ENCODE measurements at regions not wholly inside any gene's neighbourhood (a gene's known extent, or its start where the extent isn't known, plus 50 kb on each side); places are given as distances from the start of the nearest gene placed in this dataset.

GRCh38 chr6:91428296-91428695, 841.4 kb upstream of the MAP3K7 start:
- DNase-seq (ENCODE audit: low read depth in 2 of 2) = peak in 1 of 2 experiments; percentile 4

DNA sequence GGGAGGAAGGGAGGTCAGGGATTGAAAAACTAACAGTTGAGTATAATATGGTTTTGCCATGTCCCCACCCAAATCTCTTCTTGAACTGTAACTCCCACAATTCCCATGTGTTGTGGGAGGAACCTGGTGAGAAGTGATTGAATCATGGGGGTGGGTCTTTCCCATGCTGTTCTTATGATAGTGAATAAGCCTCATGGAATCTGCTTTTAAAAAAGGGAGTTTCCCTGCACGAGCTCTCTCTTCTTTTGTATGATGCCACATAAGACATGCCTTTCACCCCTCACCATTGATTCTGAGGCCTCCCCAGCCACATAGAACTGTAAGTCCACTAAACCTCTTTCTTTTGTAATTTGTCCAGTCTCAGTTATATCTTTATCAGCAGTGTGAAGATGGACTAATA, 833.4 kb upstream of the MAP3K7 start:
- DNase-seq (ENCODE audit: low read depth in 2 of 2) = no peak

- no peak for DNase-seq (ENCODE audit: low read depth in 2 of 2)
Measured at GRCh38 chr6:91415031-91415605, 828.2 kb upstream of the MAP3K7 start.

DNA sequence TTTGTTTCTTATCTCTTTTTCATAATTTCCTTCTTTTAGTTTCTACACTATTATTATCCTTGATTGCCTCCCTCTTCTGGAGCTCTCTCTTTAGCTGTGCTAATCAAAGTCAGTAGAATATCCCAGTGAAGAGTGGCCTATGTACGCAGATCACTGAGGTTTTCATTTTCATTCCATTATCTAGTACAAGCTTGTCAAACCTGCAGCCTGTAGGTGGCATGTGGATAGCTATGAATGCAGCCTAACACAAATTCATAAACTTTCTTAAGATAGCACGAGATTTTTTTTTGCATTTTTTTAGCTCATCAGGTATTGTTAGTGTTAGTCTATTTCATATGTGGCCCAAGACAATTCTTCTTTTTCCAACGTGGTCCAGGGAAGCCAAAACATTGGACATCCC, 825.7 kb upstream of the MAP3K7 start:
- no peak for DNase-seq (ENCODE audit: low read depth in 2 of 2)

GRCh38 chr6:91407706-91408105, 820.8 kb upstream of the MAP3K7 start:
- no peak for DNase-seq (ENCODE audit: low read depth in 2 of 2)

GRCh38 chr6:91392951-91393350, 806.1 kb upstream of the MAP3K7 start:
- DNase-seq (ENCODE audit: low read depth in 2 of 2) = no peak

DNA sequence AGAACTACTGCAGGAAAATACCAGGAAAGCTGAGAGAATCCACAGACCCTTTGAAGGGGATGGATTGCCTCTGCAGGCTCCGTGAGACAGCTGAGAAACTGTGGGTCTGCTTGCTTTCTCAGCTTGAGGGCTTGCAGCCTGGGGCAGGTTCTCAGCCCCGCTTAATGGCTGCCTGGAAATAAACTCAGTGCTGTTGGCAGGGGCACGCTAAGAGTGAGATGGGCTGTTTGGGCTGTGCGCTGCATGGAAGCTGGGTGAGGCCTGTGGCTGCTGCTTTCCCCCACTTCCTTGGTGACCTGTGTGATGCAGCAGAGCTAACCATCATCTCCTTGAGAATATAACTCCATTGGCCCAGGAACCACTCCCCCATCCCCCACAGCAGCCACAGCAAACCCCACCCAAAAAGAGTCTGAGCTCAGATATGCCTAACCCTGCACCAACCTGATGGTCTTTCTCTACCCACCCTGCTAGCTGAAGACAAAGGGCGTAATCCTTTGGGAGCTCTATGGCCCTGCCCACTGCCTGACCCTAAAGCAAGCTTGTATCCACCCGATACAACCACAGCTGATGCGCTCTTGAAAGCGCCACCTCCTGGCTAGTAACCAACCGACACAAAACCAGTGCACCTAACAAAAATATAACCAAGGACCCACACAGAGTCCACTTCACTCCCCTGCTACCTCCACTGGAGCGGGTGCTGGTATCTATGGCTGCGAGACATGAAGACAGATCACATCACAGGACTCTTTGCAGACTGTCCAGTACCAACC, 800.6 kb upstream of the MAP3K7 start:
- DNase-seq (ENCODE audit: low read depth in 2 of 2) = no peak

DNA sequence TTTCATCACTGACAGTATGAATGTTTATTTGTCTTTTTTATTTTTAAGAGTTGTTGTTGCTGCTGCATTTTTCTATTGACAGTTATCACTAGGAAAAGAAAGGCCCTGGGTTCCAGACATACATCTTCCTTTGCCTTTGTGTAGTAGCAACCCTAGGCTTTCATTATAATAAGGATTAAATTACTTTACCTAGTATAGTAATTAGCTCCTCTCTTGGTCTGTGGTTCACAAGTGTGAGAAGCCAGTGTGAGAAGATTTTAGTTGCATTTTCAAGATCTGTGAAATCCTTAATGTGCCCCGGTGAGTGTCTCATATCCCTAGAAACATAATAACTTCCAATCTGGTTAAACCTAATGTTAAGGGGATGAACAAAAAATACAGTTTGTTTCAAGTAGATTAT, 799.3 kb upstream of the MAP3K7 start:
- DNase-seq (ENCODE audit: low read depth in 2 of 2) = no peak

DNA sequence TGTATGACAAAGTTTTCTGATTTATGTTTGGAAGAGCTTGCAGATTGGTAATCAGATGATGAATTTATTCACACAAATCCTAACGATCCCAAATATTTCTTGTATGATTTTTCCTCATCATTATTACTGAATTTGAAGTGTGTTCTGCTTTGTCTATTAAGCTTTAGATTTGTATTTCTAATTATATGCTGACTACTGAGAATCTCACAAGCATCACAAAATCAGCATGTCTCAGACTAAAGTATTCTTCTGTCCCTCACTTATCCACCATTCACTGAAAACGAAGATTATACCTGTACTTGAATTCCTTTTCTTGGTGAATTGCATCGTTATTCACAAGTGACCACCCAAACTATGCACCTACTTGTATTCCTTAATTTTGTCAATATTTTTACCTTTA, 796.3 kb upstream of the MAP3K7 start:
- no peak for DNase-seq (ENCODE audit: low read depth in 2 of 2)

GRCh38 chr6:91376686-91377085, 789.8 kb upstream of the MAP3K7 start:
- DNase-seq (ENCODE audit: low read depth in 2 of 2) = no peak

DNA sequence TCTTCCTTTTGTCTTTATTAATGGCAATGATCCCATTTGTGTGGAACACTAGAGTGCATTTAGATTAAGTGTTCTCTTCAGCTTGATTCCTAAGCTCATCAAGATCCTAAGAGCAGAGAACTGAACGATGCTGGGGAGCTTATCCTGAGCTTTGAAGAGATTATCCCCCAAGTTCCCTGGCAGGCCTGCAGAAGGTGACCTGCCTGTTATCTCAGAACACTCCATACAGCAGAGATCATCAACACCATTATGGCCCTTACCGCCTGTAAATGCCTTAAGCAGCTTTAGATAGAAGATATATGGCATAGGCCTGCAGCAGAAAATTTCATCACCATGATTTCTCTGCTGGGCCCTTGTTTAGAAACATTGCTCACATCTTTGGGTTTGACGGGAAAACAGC, 779.9 kb upstream of the MAP3K7 start:
- no peak for DNase-seq (ENCODE audit: low read depth in 2 of 2)

GRCh38 chr6:91358986-91359385, 772.1 kb upstream of the MAP3K7 start:
- DNase-seq (ENCODE audit: low read depth in 2 of 2) = no peak

DNA sequence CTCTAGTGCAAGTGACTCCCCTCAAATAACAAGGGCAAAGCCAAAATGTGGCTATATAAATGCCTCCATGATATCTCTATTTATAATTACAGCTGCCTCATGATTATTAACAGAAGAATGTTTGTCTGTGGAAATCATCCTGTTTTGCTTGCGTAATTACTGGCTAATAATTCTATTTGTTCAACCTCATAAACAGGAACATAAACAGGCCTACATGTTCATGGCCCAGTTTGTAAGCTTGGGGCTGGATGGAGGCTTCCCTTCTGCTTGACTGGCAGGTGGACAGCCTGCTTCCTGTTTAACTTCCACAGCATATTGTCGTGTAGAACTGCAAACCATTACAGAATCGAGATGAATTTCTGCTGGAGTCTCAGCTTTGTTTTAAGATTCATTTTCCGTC, 766.0 kb upstream of the MAP3K7 start:
- DNase-seq (ENCODE audit: low read depth in 2 of 2) = no peak

- DNase-seq (ENCODE audit: low read depth in 2 of 2) = no peak
Measured at GRCh38 chr6:91352321-91352720, 765.4 kb upstream of the MAP3K7 start.

GRCh38 chr6:91350146-91350908, 763.5 kb upstream of the MAP3K7 start:
- no peak for DNase-seq (ENCODE audit: low read depth in 2 of 2)

DNA sequence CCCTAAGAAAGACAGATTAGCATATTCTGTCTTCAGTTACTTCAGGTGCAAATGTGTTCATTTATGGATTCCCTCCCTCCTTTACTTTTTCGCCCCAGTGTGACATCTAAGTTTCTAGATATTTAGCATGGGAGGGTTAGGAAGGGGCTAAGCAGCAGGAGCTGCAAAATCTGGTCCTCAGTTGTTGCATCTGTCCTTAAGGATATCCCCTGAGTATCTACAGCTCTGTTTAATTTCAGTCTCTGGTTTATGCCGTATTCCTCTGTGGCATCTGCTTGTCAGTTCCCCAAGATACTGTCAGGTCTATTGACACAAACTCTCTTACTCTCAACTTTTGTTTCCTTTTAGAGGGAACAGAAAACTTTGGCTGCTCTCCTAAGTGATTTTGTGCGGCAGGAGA, 754.6 kb upstream of the MAP3K7 start:
- DNase-seq (ENCODE audit: low read depth in 2 of 2) = no peak

DNA sequence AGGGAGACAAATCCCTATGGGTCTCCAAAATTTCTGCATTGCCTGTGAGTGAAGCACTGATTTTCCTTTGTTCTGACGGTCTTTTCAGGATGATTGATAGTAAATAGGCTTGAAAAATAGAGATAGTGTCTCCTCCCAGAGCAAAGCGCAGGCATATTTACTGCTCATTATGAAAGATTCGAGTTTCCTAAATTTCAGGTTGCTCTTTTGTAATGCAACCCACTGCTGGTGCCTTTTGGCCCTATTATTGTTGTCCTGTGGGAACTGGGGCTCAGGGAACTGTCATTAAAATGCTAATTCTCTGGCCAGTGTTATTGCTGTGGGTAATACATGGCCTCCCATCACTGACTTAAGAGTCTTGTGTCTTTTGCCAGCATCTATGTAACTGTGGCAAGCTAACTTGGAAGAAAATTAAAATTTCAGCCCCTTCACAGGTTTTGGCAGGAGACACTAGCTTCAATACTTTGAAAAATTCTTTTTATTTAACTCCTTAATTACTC, 754.1 kb upstream of the MAP3K7 start:
- no peak for DNase-seq (ENCODE audit: low read depth in 2 of 2)

DNA sequence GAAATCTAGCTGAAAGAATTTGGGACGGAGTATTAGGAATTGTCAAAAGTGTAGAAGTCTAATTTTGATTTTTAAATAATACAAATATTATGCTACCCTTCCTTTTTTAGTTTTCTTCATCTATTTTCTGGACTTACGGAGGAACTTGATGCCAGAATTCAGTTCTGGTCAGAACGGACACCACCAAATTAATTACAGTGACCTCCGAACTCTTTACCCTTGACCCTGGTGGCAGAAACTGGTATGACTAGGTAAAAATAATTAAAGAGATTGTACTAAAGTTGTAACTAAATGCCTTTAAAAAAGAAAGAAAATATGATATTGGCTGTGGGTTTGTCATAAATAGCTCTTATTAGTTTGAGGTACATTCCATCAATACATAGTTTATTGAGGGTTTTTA, 751.1 kb upstream of the MAP3K7 start:
- DNase-seq (ENCODE audit: low read depth in 2 of 2) = no peak

DNA sequence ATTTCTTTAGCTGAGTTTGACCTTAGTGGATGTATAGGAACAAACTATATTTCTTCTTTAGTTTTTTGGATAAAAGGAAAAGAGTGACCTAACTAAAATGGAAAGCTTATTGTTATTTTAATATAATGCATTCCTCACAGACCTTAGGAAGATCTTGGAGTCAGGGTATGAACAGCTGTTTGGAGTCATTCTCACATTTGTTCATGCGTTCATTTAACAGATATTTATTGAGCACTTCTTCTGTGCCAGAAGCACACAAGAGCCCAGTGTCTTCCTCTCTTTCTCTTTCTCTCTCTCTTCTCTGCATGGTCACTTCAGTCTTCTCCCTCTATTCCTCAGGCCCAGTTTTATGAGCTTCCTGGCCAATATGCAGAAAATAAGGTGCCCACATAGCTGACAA, 744.0 kb upstream of the MAP3K7 start:
- DNase-seq (ENCODE audit: low read depth in 2 of 2) = no peak

DNA sequence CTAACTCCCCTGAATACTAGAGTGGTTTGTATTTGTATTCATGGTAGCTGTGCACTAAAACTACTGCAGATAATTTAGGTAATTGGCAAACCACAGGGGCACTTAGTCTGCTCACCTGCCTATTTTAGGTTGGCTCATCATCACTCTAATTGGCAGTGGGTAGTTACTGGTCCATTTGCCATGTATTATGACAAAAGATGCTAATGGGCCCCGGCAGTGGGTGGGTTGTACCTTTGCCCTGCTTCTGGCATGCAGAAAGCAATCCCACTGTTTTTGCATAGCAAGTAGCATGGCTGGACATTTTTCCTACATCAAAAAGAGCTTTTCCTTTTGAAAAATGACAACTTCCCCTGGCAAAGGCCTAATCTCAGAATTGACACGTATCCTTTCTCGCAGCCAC, 741.4 kb upstream of the MAP3K7 start:
- no peak for DNase-seq (ENCODE audit: low read depth in 2 of 2)

- DNase-seq (ENCODE audit: low read depth in 2 of 2) = no peak
Measured at GRCh38 chr6:91324711-91325110, 737.8 kb upstream of the MAP3K7 start.

GRCh38 chr6:91317984-91318383, 731.1 kb upstream of the MAP3K7 start:
- DNase-seq (ENCODE audit: low read depth in 2 of 2) = no peak
